ENCODE measurements at regions not wholly inside any gene's neighbourhood (a gene's known extent, or its start where the extent isn't known, plus 50 kb on each side); places are given as distances from the start of the nearest gene placed in this dataset.
A peak's percentile ranks its signal among the peaks of the same experiment; 100 is the strongest.

DNA sequence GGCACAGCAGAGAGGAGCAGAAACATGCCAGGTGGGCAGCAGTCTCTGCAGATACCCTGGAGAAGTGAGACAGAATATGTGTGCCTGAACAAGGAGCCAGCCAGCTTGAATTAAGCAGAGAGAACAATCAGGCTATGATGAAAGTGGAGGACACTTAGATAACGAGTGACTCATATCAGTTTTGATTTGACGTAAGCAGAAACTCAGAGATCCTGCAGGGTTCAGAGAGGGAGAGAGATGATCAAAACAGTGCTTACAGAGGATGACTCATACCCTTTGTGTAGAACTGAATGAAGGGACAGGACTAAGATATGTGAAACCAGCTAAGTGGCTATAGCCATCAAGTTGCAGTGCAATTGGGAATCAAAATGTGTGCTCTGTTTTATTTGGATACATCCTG, 300.7 kb downstream of the TENT5A start:
- no peaks in the 10 kb centered on the region for H3K27me3 ChIP-seq (ENCODE audit: control insufficient read depth, insufficient read depth, low read length)
- TF ChIP-seq, protein P1, sequence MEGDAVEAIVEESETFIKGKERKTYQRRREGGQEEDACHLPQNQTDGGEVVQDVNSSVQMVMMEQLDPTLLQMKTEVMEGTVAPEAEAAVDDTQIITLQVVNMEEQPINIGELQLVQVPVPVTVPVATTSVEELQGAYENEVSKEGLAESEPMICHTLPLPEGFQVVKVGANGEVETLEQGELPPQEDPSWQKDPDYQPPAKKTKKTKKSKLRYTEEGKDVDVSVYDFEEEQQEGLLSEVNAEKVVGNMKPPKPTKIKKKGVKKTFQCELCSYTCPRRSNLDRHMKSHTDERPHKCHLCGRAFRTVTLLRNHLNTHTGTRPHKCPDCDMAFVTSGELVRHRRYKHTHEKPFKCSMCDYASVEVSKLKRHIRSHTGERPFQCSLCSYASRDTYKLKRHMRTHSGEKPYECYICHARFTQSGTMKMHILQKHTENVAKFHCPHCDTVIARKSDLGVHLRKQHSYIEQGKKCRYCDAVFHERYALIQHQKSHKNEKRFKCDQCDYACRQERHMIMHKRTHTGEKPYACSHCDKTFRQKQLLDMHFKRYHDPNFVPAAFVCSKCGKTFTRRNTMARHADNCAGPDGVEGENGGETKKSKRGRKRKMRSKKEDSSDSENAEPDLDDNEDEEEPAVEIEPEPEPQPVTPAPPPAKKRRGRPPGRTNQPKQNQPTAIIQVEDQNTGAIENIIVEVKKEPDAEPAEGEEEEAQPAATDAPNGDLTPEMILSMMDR (IDR thresholded peaks at IDR 0.05; ENCODE audit: insufficient read depth, low read depth, low read length): no peak
- CTCF ChIA-PET: interaction anchor here (1.0 kb wide), 1 partner anchor 13 kb away, joined by 4 read pairs; no protein-coding TSS in a partner anchor
- peak; percentile 52 for DNase-seq (ENCODE audit: low read depth)
- H3K36me3 ChIP-seq (ENCODE audit: control insufficient read depth, insufficient read depth, low read length): no peaks in the 10 kb centered on the region
- H3K4me3 ChIP-seq (ENCODE audit: low read depth, low read length): no peak overlapping the region
- POLR2A ChIA-PET: no interaction called here

DNA sequence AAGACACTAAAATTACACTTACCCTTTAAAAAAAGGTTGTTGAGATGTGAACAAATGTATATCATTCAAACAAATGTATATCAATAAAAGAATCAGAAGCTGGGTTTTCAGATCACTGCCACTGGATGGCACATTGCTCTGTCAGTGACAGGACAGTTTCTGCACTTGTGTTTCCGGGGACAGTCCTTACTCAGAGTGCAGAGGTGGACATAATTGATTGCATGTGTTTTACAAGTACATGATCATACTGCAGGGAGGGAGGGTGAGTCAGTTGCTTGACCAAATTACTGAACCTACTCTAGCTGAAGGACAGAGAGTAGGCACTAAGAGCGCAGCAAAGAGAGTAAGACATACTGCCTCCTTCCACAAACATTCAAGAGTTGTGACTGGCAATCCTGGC, 302.3 kb downstream of the TENT5A start:
- Histone ChIP-seq H3K4me3 (ENCODE audit: low read depth, low read length) (no peak overlapping the region), H3K36me3 (ENCODE audit: control insufficient read depth, insufficient read depth, low read length) (no peaks in the 10 kb centered on the region), H3K27me3 (ENCODE audit: control insufficient read depth, insufficient read depth, low read length) (no peaks in the 10 kb centered on the region)
- ChIA-PET CTCF (no interaction called here), POLR2A (interaction anchor here (0.6 kb wide), 1 partner anchor 393 kb away, joined by 3 read pairs; no protein-coding TSS in a partner anchor)
- TF ChIP-seq, protein P1 (IDR thresholded peaks at IDR 0.05; ENCODE audit: insufficient read depth, low read depth, low read length): no peak
- peak; percentile 37 for DNase-seq (ENCODE audit: low read depth)

DNA sequence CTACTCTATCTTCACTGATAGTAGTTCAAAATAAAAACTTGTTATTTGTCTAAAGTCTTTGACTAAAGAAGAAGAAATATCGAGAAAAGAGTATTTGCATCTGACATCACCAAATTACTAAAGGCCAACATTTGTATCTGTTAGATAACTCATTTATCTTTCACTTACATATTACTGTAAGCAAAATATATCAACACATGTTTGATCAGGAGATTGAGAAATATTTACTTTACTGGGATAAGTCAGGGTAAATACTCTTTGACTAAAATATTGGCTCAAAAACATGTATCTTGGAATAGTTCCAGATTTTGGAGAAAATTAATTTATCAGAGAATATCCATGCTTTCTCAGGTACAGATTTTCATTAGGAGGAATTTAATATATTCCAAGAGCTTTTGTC, 306.0 kb downstream of the TENT5A start:
- Histone ChIP-seq H3K36me3 (ENCODE audit: control insufficient read depth, insufficient read depth, low read length) (no peaks in the 10 kb centered on the region), H3K4me3 (ENCODE audit: low read depth, low read length) (no peak overlapping the region), H3K27me3 (ENCODE audit: control insufficient read depth, insufficient read depth, low read length) (no peaks in the 10 kb centered on the region)
- CTCF ChIA-PET: no interaction called here
- POLR2A ChIA-PET: no interaction called here
- no peak for DNase-seq (ENCODE audit: low read depth)
- TF ChIP-seq, protein P1 (IDR thresholded peaks at IDR 0.05; ENCODE audit: insufficient read depth, low read depth, low read length): no peak

DNA sequence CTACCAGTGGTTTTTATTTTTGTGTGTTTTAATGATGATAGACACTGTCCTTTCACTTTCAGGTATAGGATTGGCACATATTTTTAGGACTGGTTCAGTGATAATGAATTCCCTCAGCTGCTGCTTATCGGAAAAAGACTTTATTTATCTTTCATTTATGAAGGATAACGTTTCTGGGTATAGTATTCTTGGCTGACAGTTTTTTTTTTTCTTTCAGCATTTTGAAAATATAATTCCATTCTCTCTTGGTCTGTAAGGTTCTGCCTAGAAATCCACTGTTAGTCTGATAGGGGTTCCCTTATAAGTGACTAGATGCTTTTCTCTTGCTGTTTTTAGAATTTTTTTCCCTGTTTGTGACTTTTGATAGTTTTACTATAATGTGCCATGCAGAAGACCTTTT, 313.1 kb downstream of the TENT5A start:
- CTCF ChIA-PET: no interaction called here
- H3K4me3 ChIP-seq (ENCODE audit: low read depth, low read length): no peak overlapping the region
- TF ChIP-seq, protein P1 (IDR thresholded peaks at IDR 0.05; ENCODE audit: insufficient read depth, low read depth, low read length): no peak
- H3K27me3 ChIP-seq (ENCODE audit: control insufficient read depth, insufficient read depth, low read length): no peaks in the 10 kb centered on the region
- POLR2A ChIA-PET: no interaction called here
- DNase-seq (ENCODE audit: low read depth): no peak
- H3K36me3 ChIP-seq (ENCODE audit: control insufficient read depth, insufficient read depth, low read length): no peaks in the 10 kb centered on the region

DNA sequence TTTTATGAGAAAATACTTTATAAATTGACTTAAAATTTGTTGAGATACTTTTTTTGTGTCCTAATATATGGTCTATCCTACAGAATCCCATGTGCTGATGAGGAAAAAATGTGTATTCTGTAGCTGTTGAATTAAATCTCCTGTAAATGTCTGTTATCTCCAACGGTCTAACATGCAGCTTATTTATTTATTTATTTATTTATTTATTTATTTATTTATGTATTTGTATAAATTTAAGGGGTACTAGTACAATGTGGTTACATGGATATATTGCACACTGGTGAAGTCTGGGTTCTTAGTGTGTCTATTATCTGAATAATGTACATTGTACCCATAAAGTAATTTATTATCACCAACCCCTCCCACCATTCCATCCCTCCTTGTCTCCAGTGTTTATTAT, 315.5 kb downstream of the TENT5A start:
- H3K27me3 ChIP-seq (ENCODE audit: control insufficient read depth, insufficient read depth, low read length): no peaks in the 10 kb centered on the region
- ChIA-PET CTCF (no interaction called here), POLR2A (no interaction called here)
- TF ChIP-seq, protein P1 (IDR thresholded peaks at IDR 0.05; ENCODE audit: insufficient read depth, low read depth, low read length): no peak
- DNase-seq (ENCODE audit: low read depth): no peak
- no peak overlapping the region for H3K4me3 ChIP-seq (ENCODE audit: low read depth, low read length)
- no peaks in the 10 kb centered on the region for H3K36me3 ChIP-seq (ENCODE audit: control insufficient read depth, insufficient read depth, low read length)
